Tibial nerve (tissue), 4 donors: ENCODE measurements at regions not wholly inside any gene's neighbourhood (a gene's known extent, or its start where the extent isn't known, plus 50 kb on each side); places are given as distances from the start of the nearest gene placed in this dataset.

Experiments used
- DNase-seq, 2 donors: peaks; one replicate each; pipeline ENCODE4 v3.0.0-alpha.2; 2019; ENCODE audit warnings: low spot score in 2 of 2
- H3K27ac ChIP-seq, 4 donors: fragments of 200-600 bp; sonication (generic) in 3 of 4; one replicate each; pipeline ENCODE4 v1.5.1; 2017 to 2019; ENCODE audit warnings: mild to moderate bottlenecking in 1 of 4
- H3K27me3 ChIP-seq, 2 donors: fragments of 200-600 bp; sonication (generic) in 1 of 2; one replicate each; pipeline versions ENCODE4 v1.5.1 to v1.6.0; 2017 to 2019
- H3K36me3 ChIP-seq, 3 donors: fragments of 200-600 bp; sonication (generic); one replicate each; pipeline ENCODE4 v1.5.1; 2018 to 2019
- H3K4me1 ChIP-seq, 4 donors: fragments of 200-600 bp; sonication (generic) in 3 of 4; one replicate each; pipeline ENCODE4 v1.5.1; 2017 to 2019
- H3K4me3 ChIP-seq, 4 donors: fragments of 200-600 bp; sonication (generic) in 3 of 4; one replicate each; pipeline ENCODE4 v1.5.1; 2017 to 2019; ENCODE audit warnings: mild to moderate bottlenecking in 1 of 4, moderate library complexity in 1 of 4
- H3K9me3 ChIP-seq, 4 donors: fragments of 200-600 bp; sonication (generic) in 3 of 4; one replicate each; pipeline ENCODE4 v1.5.1; 2017 to 2019
- CTCF ChIP-seq, 5 experiments: fragments of 200-600 bp in 3 of 5; fragments of 450-650 bp in 2 of 5; sonication (generic) in 3 of 5; IDR thresholded peaks; one replicate each; pipeline ENCODE4 v1.5.1; 2016 to 2019; ENCODE audit warnings: antibody characterized with exemption in 5 of 5, mild to moderate bottlenecking in 3 of 5, moderate library complexity in 2 of 5
- EP300 ChIP-seq, 2 donors: sonication (generic); formaldehyde crosslinking; IDR thresholded peaks; one replicate each; pipeline ENCODE4 v1.6.1; 2017; ENCODE audit warnings: antibody characterized with exemption in 2 of 2, mild to moderate bottlenecking in 1 of 2
- POLR2A ChIP-seq, 2 donors: fragments of 450-650 bp; IDR thresholded peaks; one replicate each; pipeline ENCODE4 v1.6.1; 2017; ENCODE audit warnings: antibody characterized with exemption in 2 of 2, mild to moderate bottlenecking in 2 of 2, moderate library complexity in 2 of 2
- WGBS, 2 donors: methylation state at CpG; one replicate each; pipeline ENCODE4 v1.1.5; 2018; 5-methylcytosine and 5-hydroxymethylcytosine counted together

- no peak overlapping the region for H3K4me3 ChIP-seq
- H3K27ac ChIP-seq: no peak overlapping the region
- TF ChIP-seq EP300 (IDR thresholded peaks at IDR 0.05) (no peak), POLR2A (IDR thresholded peaks at IDR 0.05) (no peak), CTCF (IDR thresholded peaks at IDR 0.05) (no peak)
- H3K4me1 ChIP-seq: peaks cover 0 to 9% (median 0%) of the 10 kb centered on the region in 4 donors
- H3K27me3 ChIP-seq: no peaks in the 10 kb centered on the region
- H3K9me3 ChIP-seq: no peaks in the 10 kb centered on the region
- H3K36me3 ChIP-seq: no peaks in the 10 kb centered on the region
- no peak for DNase-seq
- WGBS, 2 donors: 88 to 96% methylated on average over 6 of the region's 6 CpGs
Measured at GRCh38 chr2:196565982-196566381, 73.5 kb upstream of the CCDC150 start.

GRCh38 chr2:196566961-196567666 is 72.4 kb upstream of the CCDC150 start:
- H3K4me1 ChIP-seq: peaks cover 0 to 9% (median 0%) of the 10 kb centered on the region in 4 donors
- 52 to 56% methylated on average over 4 of the region's 4 CpGs for WGBS, 2 donors

GRCh38 chr2:196568506-196568905 is 71.0 kb upstream of the CCDC150 start:
- Histone ChIP-seq H3K27me3 (no peaks in the 10 kb centered on the region), H3K9me3 (no peaks in the 10 kb centered on the region), H3K4me3 (no peak overlapping the region), H3K27ac (no peak overlapping the region), H3K4me1 (peaks cover 0 to 9% (median 0%) of the 10 kb centered on the region in 4 donors), H3K36me3 (no peaks in the 10 kb centered on the region)
- 87 to 93% methylated on average over 6 of the region's 6 CpGs for WGBS, 2 donors
- no peak for DNase-seq
- TF ChIP-seq CTCF (IDR thresholded peaks at IDR 0.05) (no peak), EP300 (IDR thresholded peaks at IDR 0.05) (no peak), POLR2A (IDR thresholded peaks at IDR 0.05) (no peak)

More at GRCh38 chr2:196566961-196567666, 72.4 kb upstream of the CCDC150 start:
- Histone ChIP-seq H3K4me3 (no peak overlapping the region), H3K36me3 (no peaks in the 10 kb centered on the region), H3K27ac (no peak overlapping the region), H3K9me3 (no peaks in the 10 kb centered on the region), H3K27me3 (no peaks in the 10 kb centered on the region)
- TF ChIP-seq EP300 (IDR thresholded peaks at IDR 0.05): no peak
- no peak for TF ChIP-seq POLR2A (IDR thresholded peaks at IDR 0.05)
- no peak for TF ChIP-seq CTCF (IDR thresholded peaks at IDR 0.05)
- no peak for DNase-seq

- DNase-seq: no peak
- Histone ChIP-seq H3K36me3 (no peaks in the 10 kb centered on the region), H3K4me3 (no peak overlapping the region), H3K4me1 (no peaks in the 10 kb centered on the region), H3K27me3 (no peaks in the 10 kb centered on the region), H3K27ac (no peak overlapping the region), H3K9me3 (peaks cover 0 to 2% (median 0%) of the 10 kb centered on the region in 4 donors)
- 90 to 97% methylated on average over 1 of the region's 1 CpG for WGBS, 2 donors
- no peak for TF ChIP-seq CTCF (IDR thresholded peaks at IDR 0.05)
- no peak for TF ChIP-seq POLR2A (IDR thresholded peaks at IDR 0.05)
Measured at GRCh38 chr2:196584903-196585302, 54.6 kb upstream of the CCDC150 start.

GRCh38 chr2:196586511-196586991 is 53.0 kb upstream of the CCDC150 start:
- Histone ChIP-seq H3K36me3 (no peaks in the 10 kb centered on the region), H3K4me1 (peaks cover 0 to 1% (median 0%) of the 10 kb centered on the region in 4 donors), H3K9me3 (no peaks in the 10 kb centered on the region), H3K27ac (no peak overlapping the region), H3K27me3 (no peaks in the 10 kb centered on the region), H3K4me3 (no peak overlapping the region)
- no peak for DNase-seq
- 33 to 43% methylated on average over 6 of the region's 6 CpGs for WGBS, 2 donors
- no peak for TF ChIP-seq EP300 (IDR thresholded peaks at IDR 0.05)
